Activated T-helper 17 cell treated with anti-CD3 and anti-CD28 coated beads, Interleukin-2, amount 50 U/mL, for 72 hours (primary cell): ENCODE measurements at regions not wholly inside any gene's neighbourhood (a gene's known extent, or its start where the extent isn't known, plus 50 kb on each side); places are given as distances from the start of the nearest gene placed in this dataset.

Experiments used
- ATAC-seq: fragments of 150-1000 bp; cut with Tn5 transposase; replicated peaks from 2 replicates; pipeline ENCODE4 v1.10.0; 2021; ENCODE audit warnings: mild to moderate bottlenecking, moderate library complexity
- H3K27ac Mint-ChIP-seq: one replicate; pipeline ENCODE4 v1.8.0; 2022; ENCODE audit warnings: mixed read lengths
- H3K27me3 Mint-ChIP-seq: one replicate; pipeline ENCODE4 v1.8.0; 2022; ENCODE audit warnings: mixed read lengths
- H3K36me3 Mint-ChIP-seq: one replicate; pipeline ENCODE4 v1.8.0; 2022; ENCODE audit warnings: low read depth, mild to moderate bottlenecking, mixed read lengths
- H3K4me1 Mint-ChIP-seq: one replicate; pipeline ENCODE4 v1.8.0; 2022; ENCODE audit warnings: mixed read lengths
- H3K4me3 Mint-ChIP-seq: one replicate; pipeline ENCODE4 v1.8.0; 2022; ENCODE audit warnings: mild to moderate bottlenecking, mixed read lengths
- H3K9me3 Mint-ChIP-seq: one replicate; pipeline ENCODE4 v1.8.0; 2022; ENCODE audit warnings: mixed read lengths

DNA sequence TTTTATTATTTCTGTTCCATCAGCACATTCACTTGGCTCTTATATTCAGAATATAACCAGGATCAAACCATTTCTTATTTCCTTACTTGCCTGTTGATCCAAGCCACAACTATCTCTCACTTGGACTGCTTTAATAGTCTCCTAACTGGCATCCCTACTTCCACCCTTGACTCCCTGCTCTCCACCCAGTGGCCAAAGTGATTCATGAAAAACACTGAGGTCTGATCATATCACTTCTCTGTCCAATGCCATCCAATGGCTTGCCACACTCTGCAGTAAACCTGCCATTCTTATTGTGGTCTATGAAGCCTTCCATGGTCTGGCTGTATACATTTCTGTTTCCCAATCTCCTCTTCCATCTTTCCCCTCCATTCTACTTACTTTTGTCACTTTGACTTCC, 576.1 kb downstream of the PDCD6IP start:
- Mint-ChIP-seq H3K4me3 (no peak overlapping the region), H3K36me3 (no peaks in the 10 kb centered on the region), H3K4me1 (no peaks in the 10 kb centered on the region), H3K9me3 (peaks cover 11% of the 10 kb centered on the region), H3K27me3 (peaks cover 4% of the 10 kb centered on the region), H3K27ac (no peak overlapping the region)
- no peak for ATAC-seq

DNA sequence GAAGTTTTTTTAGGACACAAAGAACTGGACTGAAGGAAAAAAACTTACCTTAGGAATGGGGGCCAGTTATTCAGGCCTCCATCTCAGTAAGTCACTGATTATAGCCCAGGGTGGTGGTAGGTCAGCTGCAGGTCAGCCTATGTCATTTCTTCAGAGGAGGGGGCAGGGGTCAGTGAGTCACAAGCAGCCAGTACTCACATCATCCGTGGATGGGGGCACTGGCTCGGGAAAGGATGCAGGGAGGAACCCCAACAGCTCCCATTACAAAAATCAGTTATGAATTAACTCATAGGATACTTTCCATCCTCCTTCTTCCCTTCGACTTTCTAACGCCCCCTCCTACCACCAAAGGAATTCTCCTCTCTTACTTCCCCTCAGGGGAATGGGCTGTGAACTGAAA, 578.3 kb downstream of the PDCD6IP start:
- Mint-ChIP-seq H3K4me3 (no peak overlapping the region), H3K36me3 (no peaks in the 10 kb centered on the region), H3K4me1 (no peaks in the 10 kb centered on the region), H3K27ac (no peak overlapping the region), H3K27me3 (peaks cover 4% of the 10 kb centered on the region), H3K9me3 (peaks cover 8% of the 10 kb centered on the region)
- ATAC-seq = no peak

DNA sequence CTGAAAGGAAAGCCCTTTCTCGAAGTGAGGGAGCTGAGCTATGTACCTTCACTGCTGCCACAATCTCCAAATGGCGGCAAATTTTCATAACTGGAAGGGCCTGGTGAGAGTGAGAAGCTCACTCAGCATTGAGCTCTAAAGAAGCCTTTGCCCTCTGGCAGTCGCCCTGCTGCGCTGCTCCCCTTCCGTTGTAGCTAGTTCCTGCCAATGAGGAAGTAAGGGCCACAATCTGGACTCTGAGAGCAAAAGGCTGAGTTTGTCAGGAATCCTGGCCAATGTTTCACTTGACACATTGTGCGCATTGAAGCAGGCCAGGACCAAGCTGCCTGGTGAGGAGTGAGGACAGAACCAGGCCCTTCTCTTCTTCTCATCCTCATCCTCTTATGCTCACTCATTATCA, 579.5 kb downstream of the PDCD6IP start:
- ATAC-seq = no peak
- Mint-ChIP-seq H3K27ac (no peak overlapping the region), H3K4me1 (no peaks in the 10 kb centered on the region), H3K36me3 (no peaks in the 10 kb centered on the region), H3K4me3 (no peak overlapping the region), H3K27me3 (peaks cover 4% of the 10 kb centered on the region), H3K9me3 (peaks cover 8% of the 10 kb centered on the region)

GRCh38 chr3:34381243-34381642, 582.8 kb downstream of the PDCD6IP start:
- Mint-ChIP-seq H3K27ac (no peak overlapping the region), H3K9me3 (peaks cover 4% of the 10 kb centered on the region), H3K27me3 (peaks cover 4% of the 10 kb centered on the region), H3K4me3 (no peak overlapping the region), H3K36me3 (no peaks in the 10 kb centered on the region), H3K4me1 (no peaks in the 10 kb centered on the region)
- ATAC-seq = no peak

- no peak overlapping the region for H3K4me3 Mint-ChIP-seq
- no peaks in the 10 kb centered on the region for H3K36me3 Mint-ChIP-seq
- no peak for ATAC-seq
- H3K9me3 Mint-ChIP-seq = peaks cover 4% of the 10 kb centered on the region
- no peaks in the 10 kb centered on the region for H3K27me3 Mint-ChIP-seq
- H3K27ac Mint-ChIP-seq = no peak overlapping the region
- H3K4me1 Mint-ChIP-seq = no peaks in the 10 kb centered on the region
These were observed 584.4 kb downstream of the PDCD6IP start for GRCh38 chr3:34382859-34383258.

- Mint-ChIP-seq H3K27ac (no peak overlapping the region), H3K4me1 (no peaks in the 10 kb centered on the region), H3K9me3 (no peaks in the 10 kb centered on the region), H3K27me3 (no peaks in the 10 kb centered on the region), H3K4me3 (no peak overlapping the region), H3K36me3 (no peaks in the 10 kb centered on the region)
- ATAC-seq = no peak
These were observed 587.9 kb downstream of the PDCD6IP start for GRCh38 chr3:34386309-34386708.

DNA sequence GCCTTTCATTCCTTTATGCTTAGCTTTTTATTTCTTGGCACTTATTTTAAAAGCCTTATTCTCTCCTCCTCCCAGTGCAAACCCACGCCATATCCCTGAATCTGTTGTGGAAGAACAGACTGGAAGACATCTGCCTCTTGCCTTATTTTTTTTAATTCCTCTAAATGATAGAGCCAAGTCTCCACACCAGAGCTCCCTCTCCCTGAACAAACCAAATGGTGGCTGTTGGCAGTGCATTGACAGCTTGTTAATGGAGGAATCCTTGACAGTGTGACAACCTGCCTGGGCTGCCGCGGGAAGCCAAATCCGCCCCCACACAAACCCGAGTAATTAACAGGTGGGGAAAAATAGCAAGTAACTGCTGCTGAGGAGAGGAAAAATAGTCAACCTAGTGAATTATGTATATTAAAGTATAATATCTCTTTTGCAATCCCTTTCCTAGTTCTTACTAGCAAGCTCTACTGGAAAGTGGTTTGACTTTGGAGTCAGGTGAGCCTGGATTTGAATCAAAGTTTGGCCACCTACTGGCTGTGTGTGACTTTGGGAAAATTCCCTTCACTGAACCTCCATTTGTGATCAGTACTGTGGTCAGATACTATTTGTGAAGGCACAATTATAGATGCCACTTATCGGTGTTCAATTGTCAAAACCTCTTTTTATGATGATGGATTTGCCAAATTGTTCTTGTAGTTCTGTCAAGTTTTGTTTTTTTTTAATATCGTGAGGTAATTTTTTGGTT, 589.6 kb downstream of the PDCD6IP start:
- Mint-ChIP-seq H3K27ac (no peak overlapping the region), H3K4me3 (no peak overlapping the region), H3K27me3 (no peaks in the 10 kb centered on the region), H3K4me1 (no peaks in the 10 kb centered on the region), H3K9me3 (no peaks in the 10 kb centered on the region), H3K36me3 (no peaks in the 10 kb centered on the region)
- no peak for ATAC-seq

GRCh38 chr3:34388830-34389229, 590.4 kb downstream of the PDCD6IP start:
- Mint-ChIP-seq H3K36me3 (no peaks in the 10 kb centered on the region), H3K4me3 (no peak overlapping the region), H3K27ac (no peak overlapping the region), H3K4me1 (no peaks in the 10 kb centered on the region), H3K9me3 (no peaks in the 10 kb centered on the region), H3K27me3 (no peaks in the 10 kb centered on the region)
- no peak for ATAC-seq

GRCh38 chr3:34394978-34395748, 596.7 kb downstream of the PDCD6IP start:
- no peaks in the 10 kb centered on the region for H3K36me3 Mint-ChIP-seq
- H3K27ac Mint-ChIP-seq = no peak overlapping the region
- no peak for ATAC-seq
- H3K27me3 Mint-ChIP-seq = peaks cover 3% of the 10 kb centered on the region
- no peak overlapping the region for H3K4me3 Mint-ChIP-seq
- peaks cover 7% of the 10 kb centered on the region for H3K9me3 Mint-ChIP-seq
- H3K4me1 Mint-ChIP-seq = no peaks in the 10 kb centered on the region

DNA sequence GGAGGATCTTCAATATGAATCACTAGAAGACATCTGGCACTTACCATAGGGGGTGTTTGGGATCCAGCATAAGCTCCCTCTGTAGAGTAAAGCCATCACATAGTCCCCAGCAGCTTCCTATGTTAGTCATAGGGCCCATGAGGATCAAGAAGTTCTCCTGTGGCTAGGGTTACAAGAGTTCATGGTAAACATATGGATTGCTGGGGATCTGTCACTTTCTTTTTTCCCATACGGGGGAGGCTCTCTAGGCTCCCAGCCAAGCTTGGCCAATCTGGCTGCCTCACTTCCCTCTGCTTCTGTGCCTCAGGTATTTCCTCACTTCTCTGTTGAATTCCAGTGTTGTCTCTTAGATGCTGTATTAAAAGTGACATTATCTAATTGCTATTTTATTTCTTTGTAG, 597.9 kb downstream of the PDCD6IP start:
- Mint-ChIP-seq H3K9me3 (peaks cover 12% of the 10 kb centered on the region), H3K27me3 (peaks cover 3% of the 10 kb centered on the region), H3K36me3 (no peaks in the 10 kb centered on the region), H3K4me3 (no peak overlapping the region), H3K27ac (no peak overlapping the region), H3K4me1 (no peaks in the 10 kb centered on the region)
- no peak for ATAC-seq

- Mint-ChIP-seq H3K4me1 (no peaks in the 10 kb centered on the region), H3K27ac (no peak overlapping the region)
- no peak for ATAC-seq
These were observed 598.5 kb downstream of the PDCD6IP start for GRCh38 chr3:34396956-34397355.

DNA sequence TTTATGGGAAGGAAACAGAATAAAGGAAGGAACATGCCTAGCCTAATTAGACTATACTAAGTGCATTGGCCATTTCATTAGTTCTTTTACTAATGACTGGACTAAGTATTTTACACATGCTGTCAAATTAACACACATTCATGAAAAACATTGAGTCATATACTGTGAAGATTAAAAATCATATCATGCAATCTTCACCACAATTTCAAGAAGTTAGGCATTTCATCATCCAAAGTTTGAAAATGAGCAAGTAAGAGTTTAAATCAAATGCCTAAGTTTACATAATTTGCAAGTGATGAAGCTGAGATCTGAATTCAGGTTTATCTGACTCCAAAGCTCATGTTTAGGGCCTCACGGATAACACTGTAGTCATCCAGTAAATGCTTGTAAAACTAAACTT, 601.0 kb downstream of the PDCD6IP start:
- Mint-ChIP-seq H3K4me1 (no peaks in the 10 kb centered on the region), H3K36me3 (no peaks in the 10 kb centered on the region), H3K9me3 (peaks cover 20% of the 10 kb centered on the region), H3K4me3 (no peak overlapping the region), H3K27ac (no peak overlapping the region), H3K27me3 (peaks cover 3% of the 10 kb centered on the region)
- no peak for ATAC-seq

More at GRCh38 chr3:34396956-34397355, 598.5 kb downstream of the PDCD6IP start:
- Mint-ChIP-seq H3K9me3 (peaks cover 12% of the 10 kb centered on the region), H3K27me3 (peaks cover 3% of the 10 kb centered on the region), H3K4me3 (no peak overlapping the region), H3K36me3 (no peaks in the 10 kb centered on the region)

- Mint-ChIP-seq H3K27me3 (no peaks in the 10 kb centered on the region), H3K27ac (no peak overlapping the region), H3K9me3 (peaks cover 13% of the 10 kb centered on the region), H3K36me3 (no peaks in the 10 kb centered on the region), H3K4me1 (no peaks in the 10 kb centered on the region), H3K4me3 (no peak overlapping the region)
- ATAC-seq = no peak
These were observed 606.7 kb downstream of the PDCD6IP start for GRCh38 chr3:34405159-34405558.

GRCh38 chr3:34407281-34407680, 608.9 kb downstream of the PDCD6IP start:
- Mint-ChIP-seq H3K36me3 (no peaks in the 10 kb centered on the region), H3K4me1 (no peaks in the 10 kb centered on the region), H3K4me3 (no peak overlapping the region), H3K27me3 (no peaks in the 10 kb centered on the region), H3K27ac (no peak overlapping the region), H3K9me3 (peaks cover 10% of the 10 kb centered on the region)
- no peak for ATAC-seq

DNA sequence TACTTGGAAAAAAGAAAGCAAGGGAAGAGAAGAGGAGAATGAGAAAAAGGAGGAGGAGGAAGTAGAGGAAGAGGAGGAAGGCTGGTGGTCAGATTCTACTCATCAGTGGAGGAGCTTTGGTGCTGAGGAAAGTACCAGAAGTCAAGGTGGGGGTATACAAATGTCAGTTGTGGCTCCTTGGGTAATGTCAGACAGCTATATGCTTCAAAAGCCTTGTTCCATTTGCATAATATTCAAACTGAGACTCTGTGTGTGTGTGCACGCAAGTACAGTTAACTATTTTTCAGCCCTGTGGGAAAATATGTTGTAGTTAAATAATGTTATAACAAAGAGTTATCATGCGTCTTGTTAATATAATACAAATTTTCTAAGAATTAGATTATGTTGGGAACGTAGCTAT, 609.7 kb downstream of the PDCD6IP start:
- Mint-ChIP-seq H3K27ac (no peak overlapping the region), H3K36me3 (no peaks in the 10 kb centered on the region), H3K27me3 (no peaks in the 10 kb centered on the region), H3K9me3 (peaks cover 12% of the 10 kb centered on the region), H3K4me1 (no peaks in the 10 kb centered on the region), H3K4me3 (no peak overlapping the region)
- ATAC-seq = no peak
